HEK293 (cell line): ENCODE measurements at regions not wholly inside any gene's neighbourhood (a gene's known extent, or its start where the extent isn't known, plus 50 kb on each side); places are given as distances from the start of the nearest gene placed in this dataset.

ENCODE experiments used
- CTCF ChIA-PET: fragments of 350-600 bp; formaldehyde crosslinking; extraction: SDS; loops from one replicate; lab custom pipeline; 2021; ENCODE audit warnings: antibody characterized with exemption; lab: Yijun Ruan, JAX
- POLR2A ChIA-PET: fragments of 300-600 bp; formaldehyde crosslinking; extraction: SDS; loops from one replicate; lab custom pipeline; 2020; ENCODE audit warnings: antibody characterized with exemption, inconsistent platforms; lab: Yijun Ruan, JAX
- H3K27ac ChIP-seq: fragments of 200-500 bp; sonication (Bioruptor generic); 2 replicates; pipeline ENCODE4 v1.5.1; 2014; ENCODE audit warnings: low read depth, low read length, control low read depth, inconsistent platforms; ENCODE audit errors: extremely low read depth
- H3K36me3 ChIP-seq, 2 experiments: fragments of 200-500 bp in 1 of 2; sonication (Bioruptor generic) in 1 of 2; 1 replicate in 1 of 2; 2 replicates in 1 of 2; pipeline ENCODE4 v1.5.1; 2014 to 2017; ENCODE audit warnings: inconsistent platforms in 2 of 2, low read length in 2 of 2; ENCODE audit not compliant: control insufficient read depth in 2 of 2, insufficient read depth in 1 of 2
- H3K4me1 ChIP-seq: fragments of 200-500 bp; sonication (Bioruptor generic); 2 replicates; pipeline ENCODE4 v1.5.1; 2014; ENCODE audit warnings: mild to moderate bottlenecking, low read length, inconsistent platforms; ENCODE audit not compliant: control insufficient read depth, insufficient read depth
- H3K4me3 ChIP-seq: 2 replicates; pipeline ENCODE4 v1.5.1; 2011; ENCODE audit warnings: low read depth, mild to moderate bottlenecking, control low read depth, low read length, moderate library complexity
- H3K9me3 ChIP-seq: fragments of 200-500 bp; sonication (Bioruptor generic); 2 replicates; pipeline ENCODE4 v1.5.1; 2014; ENCODE audit warnings: low read depth, low read length, inconsistent platforms; ENCODE audit not compliant: control insufficient read depth, insufficient read depth
- ATF2 ChIP-seq: fragments of 450-650 bp; formaldehyde crosslinking; IDR thresholded peaks from 2 replicates; pipeline ENCODE4 v1.5.1; 2016; ENCODE audit warnings: missing biosample characterization, missing genetic modification characterization, low read depth
- FEZF1 ChIP-seq: fragments of 450-650 bp; formaldehyde crosslinking; IDR thresholded peaks from 2 replicates; pipeline ENCODE4 v1.5.1; 2016; ENCODE audit warnings: missing biosample characterization, missing genetic modification characterization
- GFI1B ChIP-seq: fragments of 450-650 bp; formaldehyde crosslinking; IDR thresholded peaks from 2 replicates; pipeline ENCODE4 v1.5.1; 2016; ENCODE audit warnings: missing biosample characterization, missing genetic modification characterization
- HIC1 ChIP-seq: fragments of 450-650 bp; formaldehyde crosslinking; IDR thresholded peaks from 2 replicates; pipeline ENCODE4 v1.5.1; 2016; ENCODE audit warnings: missing biosample characterization, missing genetic modification characterization
- HOXA7 ChIP-seq: sonication (generic); formaldehyde crosslinking; IDR thresholded peaks from 2 replicates; pipeline ENCODE4 v1.8.1; 2022; ENCODE audit warnings: missing genetic modification reagents, borderline replicate concordance
- MZF1 ChIP-seq: fragments of 450-650 bp; formaldehyde crosslinking; IDR thresholded peaks from 2 replicates; pipeline ENCODE4 v1.5.1; 2017; ENCODE audit warnings: missing biosample characterization, missing genetic modification characterization, borderline replicate concordance
- PBX3 ChIP-seq: sonication (generic); formaldehyde crosslinking; IDR thresholded peaks from 2 replicates; pipeline ENCODE4 v1.8.1; 2022; ENCODE audit warnings: mild to moderate bottlenecking, moderate library complexity, missing genetic modification reagents
- SETDB1 ChIP-seq: IDR thresholded peaks from one replicate; pipeline ENCODE4 v1.6.1; 2017; ENCODE audit warnings: mild to moderate bottlenecking, low read length, moderate library complexity, mixed read lengths; ENCODE audit not compliant: insufficient read length
- ZNF112 ChIP-seq: fragments of 450-650 bp; formaldehyde crosslinking; IDR thresholded peaks from 2 replicates; pipeline ENCODE4 v1.5.0; 2017; ENCODE audit warnings: missing biosample characterization, missing genetic modification characterization
- ZNF114 ChIP-seq: fragments of 450-650 bp; formaldehyde crosslinking; IDR thresholded peaks from 2 replicates; pipeline ENCODE4 v1.5.0; 2017; ENCODE audit warnings: missing biosample characterization, missing genetic modification characterization
- ZNF157 ChIP-seq: fragments of 450-650 bp; formaldehyde crosslinking; IDR thresholded peaks from 2 replicates; pipeline ENCODE4 v1.5.1; 2016; ENCODE audit warnings: missing biosample characterization, missing genetic modification characterization
- ZNF211 ChIP-seq: fragments of 450-650 bp; formaldehyde crosslinking; IDR thresholded peaks from 2 replicates; pipeline ENCODE4 v1.5.1; 2016; ENCODE audit warnings: low read depth, missing biosample characterization, missing genetic modification characterization
- ZNF24 ChIP-seq: fragments of 450-650 bp; formaldehyde crosslinking; IDR thresholded peaks from 2 replicates; pipeline ENCODE4 v1.5.1; 2016; ENCODE audit warnings: missing biosample characterization, missing genetic modification characterization
- ZNF248 ChIP-seq: fragments of 450-650 bp; formaldehyde crosslinking; IDR thresholded peaks from 2 replicates; pipeline ENCODE4 v1.5.1; 2017; ENCODE audit warnings: missing biosample characterization, missing genetic modification characterization
- ZNF266 ChIP-seq: fragments of 450-650 bp; formaldehyde crosslinking; IDR thresholded peaks from 2 replicates; pipeline ENCODE4 v1.5.1; 2016; ENCODE audit warnings: missing biosample characterization, missing genetic modification characterization, low read depth
- ZNF362 ChIP-seq: fragments of 450-650 bp; formaldehyde crosslinking; IDR thresholded peaks from 2 replicates; pipeline ENCODE4 v1.5.1; 2016; ENCODE audit warnings: missing biosample characterization, missing genetic modification characterization
- ZNF416 ChIP-seq: fragments of 450-650 bp; formaldehyde crosslinking; IDR thresholded peaks from 2 replicates; pipeline ENCODE4 v1.5.1; 2016; ENCODE audit warnings: missing biosample characterization, missing genetic modification characterization
- ZNF423 ChIP-seq: fragments of 450-650 bp; formaldehyde crosslinking; IDR thresholded peaks from 2 replicates; pipeline ENCODE4 v1.5.1; 2016; ENCODE audit warnings: missing biosample characterization, missing genetic modification characterization
- ZNF514 ChIP-seq: fragments of 450-650 bp; formaldehyde crosslinking; IDR thresholded peaks from 2 replicates; pipeline ENCODE4 v1.5.1; 2016; ENCODE audit warnings: missing biosample characterization, missing genetic modification characterization
- ZNF624 ChIP-seq: fragments of 450-650 bp; formaldehyde crosslinking; IDR thresholded peaks from 2 replicates; pipeline ENCODE4 v1.5.1; 2017; ENCODE audit warnings: missing biosample characterization, missing genetic modification characterization
- ZNF747 ChIP-seq: fragments of 450-650 bp; formaldehyde crosslinking; IDR thresholded peaks from 2 replicates; pipeline ENCODE4 v1.5.1; 2016; ENCODE audit warnings: missing biosample characterization, missing genetic modification characterization
- ZNF777 ChIP-seq: fragments of 450-650 bp; formaldehyde crosslinking; IDR thresholded peaks from 2 replicates; pipeline ENCODE4 v1.5.1; 2017; ENCODE audit warnings: missing biosample characterization, missing genetic modification characterization, borderline replicate concordance
- ZNF785 ChIP-seq: fragments of 450-650 bp; formaldehyde crosslinking; IDR thresholded peaks from 2 replicates; pipeline ENCODE4 v1.5.1; 2016; ENCODE audit warnings: missing biosample characterization, missing genetic modification characterization
- ZNF843 ChIP-seq: fragments of 450-650 bp; formaldehyde crosslinking; IDR thresholded peaks from 2 replicates; pipeline ENCODE4 v1.5.1; 2016; ENCODE audit warnings: missing biosample characterization, missing genetic modification characterization
- ZSCAN30 ChIP-seq: fragments of 450-650 bp; IDR thresholded peaks from 2 replicates; pipeline ENCODE4 v1.5.1; 2018; ENCODE audit warnings: missing biosample characterization, mild to moderate bottlenecking, missing genetic modification characterization, moderate library complexity

- no peak for TF ChIP-seq ZNF362 (tag by site-specific recombination)
- no peak for TF ChIP-seq SETDB1
- TF ChIP-seq ZNF248: no peak
- TF ChIP-seq ZSCAN30 (tag by site-specific recombination): no peak
- TF ChIP-seq ZNF423 (tag by site-specific recombination): no peak
- TF ChIP-seq ZNF416 (tag by site-specific recombination): no peak
- no peak for TF ChIP-seq GFI1B (tag by site-specific recombination)
- no peak for TF ChIP-seq ZNF211 (tag by site-specific recombination)
- no peak for TF ChIP-seq ZNF747
- TF ChIP-seq ZNF624 (tag by site-specific recombination): no peak
- TF ChIP-seq ZNF157 (tag by site-specific recombination): no peak
- no peak for TF ChIP-seq ZNF843
- TF ChIP-seq MZF1 (tag by site-specific recombination): no peak
- TF ChIP-seq, all 188 proteins: peak for 0
Observed at GRCh38 chr4:159505266-159505975, 402.5 kb downstream of the RAPGEF2 start (continued).

- no peaks in the 10 kb centered on the region for H3K36me3 ChIP-seq
- CTCF ChIA-PET: no interaction called here
Observed at GRCh38 chr4:159506801-159507517, 404.1 kb downstream of the RAPGEF2 start.

DNA sequence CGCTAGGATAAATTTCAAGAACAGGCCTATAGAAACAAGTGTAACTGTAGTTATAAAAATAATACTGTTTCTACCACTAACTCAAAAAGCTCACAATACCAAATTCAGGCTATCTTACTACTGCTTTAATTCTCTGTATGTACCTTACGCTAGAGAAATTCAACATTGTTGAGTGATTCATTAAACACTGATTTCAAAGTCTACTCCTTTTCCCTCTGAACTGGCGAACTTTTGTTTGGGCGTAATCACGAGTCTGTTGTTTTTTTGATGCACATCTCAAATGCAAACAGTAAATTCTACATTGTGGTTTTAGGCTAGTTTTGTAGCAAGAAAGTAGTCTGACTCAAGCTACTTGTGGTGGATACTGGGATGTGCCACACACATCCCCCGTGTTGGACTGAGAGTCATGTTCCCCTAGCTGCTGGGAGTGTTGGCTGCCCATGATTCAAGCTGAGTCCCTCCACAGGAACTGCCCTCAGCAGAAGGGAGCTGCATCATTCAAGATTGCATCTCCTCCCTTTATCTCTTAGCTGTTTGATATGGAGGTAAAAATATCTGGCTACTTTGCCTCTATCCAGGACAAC, 406.1 kb downstream of the RAPGEF2 start:
- Histone ChIP-seq H3K9me3 (no peaks in the 10 kb centered on the region), H3K27ac (no peak overlapping the region), H3K4me3 (no peak overlapping the region), H3K4me1 (no peaks in the 10 kb centered on the region), H3K36me3 (no peaks in the 10 kb centered on the region)
- CTCF ChIA-PET: no interaction called here
- POLR2A ChIA-PET: no interaction called here
- TF ChIP-seq ZNF24 (tag by site-specific recombination): no peak
- no peak for TF ChIP-seq HIC1
- TF ChIP-seq HOXA7 (CRISPR knock-in tag): no peak
- TF ChIP-seq ZNF785: no peak
- TF ChIP-seq ZNF266 (tag by site-specific recombination): no peak
- no peak for TF ChIP-seq FEZF1
- TF ChIP-seq ZNF362 (tag by site-specific recombination): no peak
- no peak for TF ChIP-seq ZNF514 (tag by site-specific recombination)

More at GRCh38 chr4:159506801-159507517, 404.1 kb downstream of the RAPGEF2 start:
- Histone ChIP-seq H3K4me1 (no peaks in the 10 kb centered on the region), H3K27ac (no peak overlapping the region), H3K4me3 (no peak overlapping the region), H3K9me3 (no peaks in the 10 kb centered on the region)
- POLR2A ChIA-PET: no interaction called here
- TF ChIP-seq PBX3 (CRISPR knock-in tag) (no peak), ATF2 (no peak), ZNF777 (no peak), ZNF112 (tag by site-specific recombination) (no peak), ZNF114 (no peak)
